Activated gamma-delta T cell treated with Interleukin-2 at 50 U/mL for 16 hours (primary cell): ENCODE measurements at regions not wholly inside any gene's neighbourhood (a gene's known extent, or its start where the extent isn't known, plus 50 kb on each side); places are given as distances from the start of the nearest gene placed in this dataset.
"Not testable (repeated sequence)": the region's sequence is repeated elsewhere in the genome, so short reads cannot be mapped to it uniquely, and the experiment has no call there.

Source experiments
- DNase-seq: peaks from one replicate; pipeline ENCODE4 v3.0.0-alpha.2; 2020

GRCh38 chr17:72565758-72566157 is 444.9 kb downstream of the SOX9 start:
- DNase-seq = no peak

- DNase-seq = no peak
Measured at GRCh38 chr17:72566671-72567484, 446.1 kb downstream of the SOX9 start.

DNA sequence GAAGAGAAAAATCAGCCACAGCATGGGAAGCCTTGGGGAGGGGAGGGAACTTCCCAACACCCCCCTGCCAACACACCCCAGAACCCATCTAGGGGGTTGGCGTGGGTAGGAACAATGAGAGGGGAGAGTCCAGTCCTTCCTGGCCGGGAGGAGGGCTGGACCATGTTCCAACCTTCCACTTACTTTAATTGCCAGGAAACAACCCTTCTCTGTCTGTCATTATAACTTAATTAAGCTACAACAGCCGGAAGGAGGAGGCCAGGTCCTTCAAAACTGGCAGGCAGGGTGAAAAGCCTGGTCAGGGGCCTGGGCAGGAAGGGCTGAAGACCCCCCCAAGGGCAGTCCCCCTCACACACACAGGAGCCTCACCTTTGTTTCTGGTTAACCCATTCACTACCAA is 447.0 kb downstream of the SOX9 start:
- no peak for DNase-seq

DNA sequence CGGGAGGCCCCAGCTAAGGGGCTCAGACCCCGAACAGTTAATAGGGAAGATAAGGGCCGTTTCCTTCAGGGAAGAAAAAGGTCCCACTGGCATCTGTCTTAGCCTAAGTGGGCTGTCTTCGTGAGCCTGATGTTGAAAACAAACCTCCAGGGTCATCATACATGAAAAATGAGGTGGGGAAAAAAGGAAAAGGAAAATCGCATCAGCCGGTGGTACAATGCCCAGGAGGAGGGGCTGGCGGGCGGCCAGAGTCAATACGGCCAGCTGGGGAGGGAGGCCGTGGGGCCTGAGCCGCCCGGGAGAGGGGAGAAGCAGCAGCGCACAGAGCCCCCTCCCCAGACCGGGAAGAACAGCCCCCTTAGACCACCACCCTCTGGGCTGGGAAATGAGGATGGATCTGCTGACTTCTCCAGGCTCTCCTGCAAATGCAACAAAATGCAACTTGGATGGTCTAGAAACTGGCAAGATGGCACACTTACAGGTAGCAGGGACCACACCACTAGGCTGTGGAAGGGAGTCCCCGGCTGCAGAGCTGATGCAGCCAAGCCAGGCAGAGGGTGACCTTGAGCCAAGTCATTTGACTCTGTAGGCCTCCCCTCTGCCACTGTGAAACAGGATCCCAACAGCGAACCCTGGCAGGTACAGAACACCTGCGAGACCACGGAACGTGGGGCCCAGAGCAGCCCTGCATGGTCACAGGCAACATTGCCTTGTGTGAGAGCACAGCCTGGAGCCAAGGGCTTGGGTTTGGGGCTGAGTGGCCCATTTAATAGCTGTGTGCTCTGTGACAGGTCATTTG is 448.5 kb downstream of the SOX9 start:
- no peak for DNase-seq

- no peak for DNase-seq
Measured at GRCh38 chr17:72571813-72572396, 451.1 kb downstream of the SOX9 start.

GRCh38 chr17:72572604-72573491 is 452.0 kb downstream of the SOX9 start:
- no peak for DNase-seq

- not testable (repeated sequence) for DNase-seq
Measured at GRCh38 chr17:72573492-72573801, 452.6 kb downstream of the SOX9 start.

- DNase-seq = no peak
Measured at GRCh38 chr17:72574675-72575510, 454.1 kb downstream of the SOX9 start.

DNA sequence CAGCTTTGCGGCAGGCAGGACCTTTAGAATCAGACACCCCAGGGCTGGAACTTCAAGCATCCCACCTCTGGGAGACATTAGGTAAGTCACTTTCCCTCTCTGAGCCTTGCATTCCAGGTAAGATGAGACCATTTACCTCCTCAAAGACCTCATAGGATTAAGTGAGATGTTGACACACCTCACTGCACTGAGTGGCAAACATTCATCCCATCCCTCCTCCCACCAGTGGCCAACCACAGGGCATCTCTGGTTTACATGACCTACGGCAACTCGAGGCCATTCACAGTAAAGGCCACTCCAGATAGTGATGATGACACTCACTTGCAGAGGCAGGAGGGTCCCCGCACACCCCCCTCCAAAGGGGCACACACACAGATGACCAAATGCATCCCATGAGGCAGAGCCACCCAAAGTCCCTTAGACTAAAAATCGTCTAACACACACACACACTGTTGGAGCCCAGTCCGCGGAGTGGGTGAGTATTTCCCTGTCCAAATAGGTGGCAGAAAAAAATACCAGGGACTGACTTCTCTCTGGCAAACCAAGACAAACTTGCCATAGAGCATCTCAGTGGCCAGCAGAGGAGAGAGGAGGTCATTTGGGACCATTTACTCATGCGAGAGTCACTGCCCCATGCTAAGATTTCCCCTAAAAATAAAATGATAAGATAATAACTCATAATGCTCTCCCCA is 454.9 kb downstream of the SOX9 start:
- no peak for DNase-seq

DNA sequence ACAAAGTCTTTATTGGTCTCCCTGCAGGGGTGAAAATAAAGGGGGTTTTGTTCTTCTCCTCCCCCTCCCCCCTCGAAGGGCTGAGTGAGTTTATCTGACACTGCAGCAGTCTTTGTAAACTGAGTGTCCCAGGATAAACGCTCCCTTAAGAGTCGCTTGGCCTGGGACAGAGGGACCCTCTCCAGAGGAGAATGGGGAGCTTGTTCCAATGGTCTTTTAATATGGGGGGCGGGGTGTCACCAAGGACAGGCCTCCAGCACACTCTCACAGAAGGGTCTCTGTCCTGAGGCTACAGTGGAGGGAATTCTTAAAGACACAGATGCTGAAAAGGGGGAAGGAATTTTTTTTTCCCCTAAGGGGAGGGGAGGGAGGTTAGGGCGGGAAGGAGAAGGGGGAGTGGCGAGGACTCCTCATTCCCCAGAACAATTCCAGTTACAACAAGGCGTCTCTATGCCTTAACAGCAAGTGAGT is 455.5 kb downstream of the SOX9 start:
- DNase-seq = no peak

- DNase-seq = no peak
Measured at GRCh38 chr17:72578817-72579470, 458.1 kb downstream of the SOX9 start.

DNA sequence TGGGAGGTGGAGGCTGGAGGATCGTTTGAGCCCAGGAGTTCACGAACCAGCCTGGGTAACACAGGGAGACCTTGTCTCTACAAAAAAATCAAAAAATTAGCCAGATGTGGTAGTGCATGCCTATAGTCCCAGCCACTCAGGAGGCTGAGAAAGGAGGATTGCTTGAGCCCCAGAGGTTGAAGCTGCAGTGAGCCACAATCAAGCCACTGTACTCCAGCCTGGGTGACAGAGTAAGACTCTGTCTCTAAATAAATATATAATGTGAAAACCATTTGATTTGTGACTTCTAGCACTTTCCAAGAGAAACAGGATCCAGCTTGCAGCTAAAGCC is 459.1 kb downstream of the SOX9 start:
- DNase-seq = no peak

- DNase-seq = no peak
Measured at GRCh38 chr17:72580321-72581127, 459.7 kb downstream of the SOX9 start.

GRCh38 chr17:72587156-72587555 is 466.3 kb downstream of the SOX9 start:
- DNase-seq = no peak

- DNase-seq = no peak
Measured at GRCh38 chr17:72587773-72588511, 467.1 kb downstream of the SOX9 start.

GRCh38 chr17:72588561-72588960 is 467.7 kb downstream of the SOX9 start:
- no peak for DNase-seq

- no peak for DNase-seq
Measured at GRCh38 chr17:72588961-72589360, 468.1 kb downstream of the SOX9 start.

DNA sequence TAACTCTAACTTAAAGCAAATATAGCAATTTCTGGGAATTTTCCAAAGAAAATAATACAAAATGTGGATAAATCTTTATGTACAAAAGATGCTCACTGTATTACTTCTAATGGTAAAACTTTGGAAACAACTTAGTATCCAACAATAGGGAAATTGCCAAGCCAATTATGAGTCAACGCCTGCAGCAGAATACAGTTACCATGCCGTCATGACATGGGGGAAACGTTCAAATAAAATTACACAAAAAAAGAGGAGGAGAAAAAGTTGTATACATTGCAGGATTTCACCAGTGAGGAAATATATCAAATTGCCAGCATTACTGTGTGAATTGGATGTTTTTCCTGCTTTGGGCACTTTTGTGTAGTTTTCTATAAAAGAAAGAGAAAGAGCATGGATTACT is 469.6 kb downstream of the SOX9 start:
- no peak for DNase-seq

DNA sequence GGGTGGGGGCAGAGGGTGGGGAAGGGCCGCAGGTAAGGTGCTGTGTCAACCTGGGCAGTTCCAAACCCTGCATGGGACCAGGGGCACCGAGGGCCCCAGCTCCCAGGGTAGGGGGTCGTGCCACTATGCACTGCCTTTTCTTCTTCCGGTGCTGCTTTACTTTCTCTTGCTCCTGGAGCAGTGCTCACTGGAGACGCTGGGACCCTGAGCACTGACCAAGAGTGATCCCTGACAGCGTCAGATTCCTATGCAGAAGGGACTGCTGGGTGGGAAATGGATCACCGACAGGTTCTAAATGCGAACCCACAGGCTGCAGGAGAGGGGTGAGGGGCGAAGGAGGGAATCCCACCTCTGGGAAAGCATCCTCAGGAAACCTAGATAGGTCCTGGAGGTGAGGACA is 470.1 kb downstream of the SOX9 start:
- DNase-seq = no peak
